ENCODE measurements at regions not wholly inside any gene's neighbourhood (a gene's known extent, or its start where the extent isn't known, plus 50 kb on each side); places are given as distances from the start of the nearest gene placed in this dataset.

DNA sequence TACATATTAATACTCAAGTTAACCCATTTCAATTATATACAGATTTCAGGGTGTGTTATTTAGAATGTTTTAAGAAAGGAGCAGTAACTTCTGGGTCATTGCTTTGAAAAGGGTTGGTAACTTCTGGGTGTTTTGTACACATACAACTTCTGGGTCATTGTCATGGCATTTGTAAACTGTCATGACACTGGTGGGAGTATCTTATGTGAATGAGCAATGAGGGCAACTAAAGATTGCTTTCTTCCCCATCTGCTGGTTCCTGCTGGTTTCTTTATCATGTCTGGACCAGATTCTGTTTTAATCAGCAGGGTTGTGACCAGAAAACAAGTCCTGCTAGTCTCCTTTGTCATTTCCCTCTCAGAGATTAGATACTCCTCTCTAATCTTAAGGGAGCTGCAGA is 713.3 kb downstream of the LRFN5 start:
- H3K4me3 ChIP-seq (ENCODE audit: low read depth, low read length) = no peak overlapping the region
- TF ChIP-seq, protein P1, sequence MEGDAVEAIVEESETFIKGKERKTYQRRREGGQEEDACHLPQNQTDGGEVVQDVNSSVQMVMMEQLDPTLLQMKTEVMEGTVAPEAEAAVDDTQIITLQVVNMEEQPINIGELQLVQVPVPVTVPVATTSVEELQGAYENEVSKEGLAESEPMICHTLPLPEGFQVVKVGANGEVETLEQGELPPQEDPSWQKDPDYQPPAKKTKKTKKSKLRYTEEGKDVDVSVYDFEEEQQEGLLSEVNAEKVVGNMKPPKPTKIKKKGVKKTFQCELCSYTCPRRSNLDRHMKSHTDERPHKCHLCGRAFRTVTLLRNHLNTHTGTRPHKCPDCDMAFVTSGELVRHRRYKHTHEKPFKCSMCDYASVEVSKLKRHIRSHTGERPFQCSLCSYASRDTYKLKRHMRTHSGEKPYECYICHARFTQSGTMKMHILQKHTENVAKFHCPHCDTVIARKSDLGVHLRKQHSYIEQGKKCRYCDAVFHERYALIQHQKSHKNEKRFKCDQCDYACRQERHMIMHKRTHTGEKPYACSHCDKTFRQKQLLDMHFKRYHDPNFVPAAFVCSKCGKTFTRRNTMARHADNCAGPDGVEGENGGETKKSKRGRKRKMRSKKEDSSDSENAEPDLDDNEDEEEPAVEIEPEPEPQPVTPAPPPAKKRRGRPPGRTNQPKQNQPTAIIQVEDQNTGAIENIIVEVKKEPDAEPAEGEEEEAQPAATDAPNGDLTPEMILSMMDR (IDR thresholded peaks at IDR 0.05; ENCODE audit: insufficient read depth, low read length, missing control alignments) = no peak
- DNase-seq (ENCODE audit: low read depth, low spot score) = no peak
- ChIA-PET POLR2A (no interaction called here), CTCF (no interaction called here)

DNA sequence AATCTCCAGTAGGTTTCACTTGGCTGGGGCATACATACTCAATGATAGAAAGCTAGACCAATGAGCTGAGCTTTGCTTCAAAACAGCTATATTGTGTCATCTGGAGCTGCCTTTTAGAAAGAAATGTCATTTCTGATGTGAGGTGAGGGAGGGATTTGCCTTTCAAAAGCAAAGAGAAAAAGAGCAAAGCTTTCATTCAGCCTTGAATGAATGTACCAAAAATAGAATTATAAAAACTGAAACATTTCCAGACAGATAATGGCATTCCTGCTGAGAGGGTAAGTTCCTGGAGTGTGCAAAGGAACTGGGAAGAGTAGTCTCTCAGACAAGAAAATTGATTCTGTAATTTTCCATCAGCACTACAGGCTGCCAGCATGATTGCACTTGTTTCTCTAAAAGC is 710.0 kb downstream of the LRFN5 start:
- CTCF ChIA-PET = no interaction called here
- TF ChIP-seq, protein P1 (IDR thresholded peaks at IDR 0.05; ENCODE audit: insufficient read depth, low read length, missing control alignments) = no peak
- no peak for DNase-seq (ENCODE audit: low read depth, low spot score)
- no peak overlapping the region for H3K4me3 ChIP-seq (ENCODE audit: low read depth, low read length)
- POLR2A ChIA-PET = no interaction called here

DNA sequence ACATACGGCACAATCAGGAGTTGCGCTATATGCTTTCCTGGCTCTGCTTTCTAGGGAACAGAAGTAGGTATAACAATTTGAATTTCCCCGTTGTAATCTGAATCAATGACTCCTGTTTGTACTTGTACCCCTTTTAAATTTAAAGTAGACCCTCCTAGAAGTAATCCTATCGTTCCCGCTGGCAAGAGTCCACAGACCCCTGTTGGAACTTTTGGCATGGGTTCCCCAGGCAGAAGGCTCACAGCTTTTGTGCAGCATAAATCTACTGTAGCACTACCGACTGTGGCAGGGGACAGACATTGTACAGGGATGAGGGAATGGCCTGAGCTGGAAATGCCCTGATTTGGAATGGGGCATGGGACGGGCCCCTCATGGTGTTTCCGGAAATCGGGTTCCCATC is 705.2 kb downstream of the LRFN5 start:
- ChIA-PET CTCF (no interaction called here), POLR2A (no interaction called here)
- no peak for DNase-seq (ENCODE audit: low read depth, low spot score)
- no peak overlapping the region for H3K4me3 ChIP-seq (ENCODE audit: low read depth, low read length)
- TF ChIP-seq, protein P1 (IDR thresholded peaks at IDR 0.05; ENCODE audit: insufficient read depth, low read length, missing control alignments) = no peak

DNA sequence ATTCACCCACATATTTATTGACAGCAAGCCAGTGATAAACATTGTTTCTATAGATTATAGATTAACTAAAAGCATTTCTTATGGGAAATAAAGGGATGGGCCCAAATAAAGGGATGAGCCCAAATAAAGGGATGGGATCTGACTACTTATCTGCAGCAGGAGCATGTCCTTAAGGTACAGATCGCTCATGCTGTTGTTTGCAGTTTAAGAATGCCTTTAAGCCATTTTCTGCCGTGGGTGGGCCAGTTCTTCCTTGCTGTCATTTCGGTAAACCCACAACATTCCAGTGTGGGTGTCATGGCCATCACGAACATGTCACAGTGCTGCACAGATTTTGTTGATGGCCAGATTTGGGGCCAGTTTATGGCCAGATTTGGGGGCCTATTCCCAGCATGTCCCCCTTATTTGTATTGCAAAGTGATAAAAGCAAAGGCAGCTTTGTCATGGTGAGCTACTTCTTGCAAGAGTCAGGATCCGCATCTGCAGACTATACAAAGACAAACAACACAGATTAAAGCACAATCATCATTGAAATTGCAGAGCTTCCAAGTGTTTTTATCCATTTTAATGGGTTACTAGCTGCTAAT is 700.7 kb downstream of the LRFN5 start:
- DNase-seq (ENCODE audit: low read depth, low spot score) = no peak
- ChIA-PET CTCF (no interaction called here), POLR2A (no interaction called here)
- no peak overlapping the region for H3K4me3 ChIP-seq (ENCODE audit: low read depth, low read length)
- TF ChIP-seq, protein P1 (IDR thresholded peaks at IDR 0.05; ENCODE audit: insufficient read depth, low read length, missing control alignments) = no peak

DNA sequence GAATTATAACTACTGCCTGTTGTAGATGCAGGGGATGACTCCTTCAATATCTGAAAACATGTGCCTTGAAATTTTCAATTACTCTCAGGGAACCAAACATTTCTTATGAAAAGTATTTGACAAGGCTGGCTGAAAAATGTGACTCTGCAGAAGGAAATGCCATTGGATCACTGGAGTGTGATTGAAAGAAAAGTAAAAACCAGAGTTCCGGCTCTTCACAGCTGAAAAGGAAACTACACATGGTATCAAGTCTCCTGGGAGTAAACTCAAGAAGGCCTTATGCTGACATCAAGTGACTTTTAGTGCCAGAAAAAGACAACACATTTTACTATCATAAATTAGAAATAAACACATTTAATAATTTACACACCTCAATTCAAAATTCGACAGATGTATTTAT is 693.0 kb downstream of the LRFN5 start:
- CTCF ChIA-PET = no interaction called here
- POLR2A ChIA-PET = no interaction called here

DNA sequence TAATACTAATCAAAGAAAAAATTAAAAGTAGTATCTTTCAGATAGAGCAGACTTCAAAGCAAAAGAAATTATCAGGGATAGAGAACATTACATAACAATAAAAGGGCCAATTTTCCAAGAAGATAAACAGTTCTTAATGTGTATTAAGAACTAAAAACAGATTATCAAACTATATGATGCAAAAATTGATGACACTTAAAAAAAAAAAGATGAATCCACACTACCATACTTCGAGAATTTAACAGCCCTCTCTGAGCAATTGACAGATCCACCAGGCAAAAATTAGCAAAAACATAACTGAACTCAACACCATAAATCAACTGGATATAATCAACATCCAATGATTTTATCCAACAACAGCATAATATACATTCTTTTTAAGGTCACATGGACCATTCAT is 686.5 kb downstream of the LRFN5 start:
- no peak for DNase-seq (ENCODE audit: low read depth, low spot score)
- ChIA-PET POLR2A (no interaction called here), CTCF (no interaction called here)
- no peak overlapping the region for H3K4me3 ChIP-seq (ENCODE audit: low read depth, low read length)
- TF ChIP-seq, protein P1 (IDR thresholded peaks at IDR 0.05; ENCODE audit: insufficient read depth, low read length, missing control alignments) = no peak

More for the DNA sequence above, 693.0 kb downstream of the LRFN5 start:
- TF ChIP-seq, protein P1 (IDR thresholded peaks at IDR 0.05; ENCODE audit: insufficient read depth, low read length, missing control alignments) = no peak
- DNase-seq (ENCODE audit: low read depth, low spot score) = no peak
- H3K4me3 ChIP-seq (ENCODE audit: low read depth, low read length) = no peak overlapping the region
